GM18507 (cell line): ENCODE measurements at regions not wholly inside any gene's neighbourhood (a gene's known extent, or its start where the extent isn't known, plus 50 kb on each side); places are given as distances from the start of the nearest gene placed in this dataset.
"Not testable (repeated sequence)": the region's sequence is repeated elsewhere in the genome, so short reads cannot be mapped to it uniquely, and the experiment has no call there.

Experiments used
- DNase-seq: peaks from one replicate; pipeline ENCODE4 v3.0.0; 2011; ENCODE audit warnings: low read depth; ENCODE audit not compliant: insufficient read length; ENCODE audit errors: extremely low spot score
- FAIRE-seq: peaks from 2 replicates; lab custom pipeline; 2011; peaks lifted over from hg19 to GRCh38; lab: Jason Lieb, UNC

GRCh38 chr5:10880934-10881333 is 119.9 kb upstream of the DAP start:
- no peak for FAIRE-seq

GRCh38 chr5:10876996-10877395 is 116.0 kb upstream of the DAP start:
- not testable (repeated sequence) for DNase-seq, FAIRE-seq

More at GRCh38 chr5:10880934-10881333, 119.9 kb upstream of the DAP start:
- no peak for DNase-seq

- DNase-seq (no peak), FAIRE-seq (no peak)
Measured at GRCh38 chr5:10876006-10876744, 115.1 kb upstream of the DAP start.

GRCh38 chr5:10875201-10875768 is 114.3 kb upstream of the DAP start:
- FAIRE-seq (no peak), DNase-seq (no peak)

GRCh38 chr5:10874541-10874940 is 113.5 kb upstream of the DAP start:
- DNase-seq (no peak), FAIRE-seq (no peak)

- DNase-seq (no peak), FAIRE-seq (no peak)
Measured at GRCh38 chr5:10870791-10871190, 109.8 kb upstream of the DAP start.

GRCh38 chr5:10868956-10869355 is 107.9 kb upstream of the DAP start:
- no peak for FAIRE-seq

GRCh38 chr5:10867389-10868303 is 106.6 kb upstream of the DAP start:
- no peak for FAIRE-seq
- DNase-seq, result no peak

More at GRCh38 chr5:10868956-10869355, 107.9 kb upstream of the DAP start:
- DNase-seq, result no peak

- FAIRE-seq, result no peak
- no peak for DNase-seq
Measured at GRCh38 chr5:10866913-10867312, 105.9 kb upstream of the DAP start.

- FAIRE-seq (peak; percentile 69), DNase-seq (peak; percentile 51)
Measured at GRCh38 chr5:10863763-10864383, 102.8 kb upstream of the DAP start.

GRCh38 chr5:10862085-10862484 is 101.1 kb upstream of the DAP start:
- FAIRE-seq (no peak), DNase-seq (no peak)

GRCh38 chr5:10861423-10861790 is 100.4 kb upstream of the DAP start:
- FAIRE-seq, result no peak
- no peak for DNase-seq

GRCh38 chr5:10860645-10861422 is 99.8 kb upstream of the DAP start:
- FAIRE-seq (no peak), DNase-seq (no peak)

- DNase-seq (no peak), FAIRE-seq (no peak)
Measured at GRCh38 chr5:10860196-10860543, 99.1 kb upstream of the DAP start.

- no peak for DNase-seq
- FAIRE-seq, result no peak
Measured at GRCh38 chr5:10859393-10860195, 98.6 kb upstream of the DAP start.

GRCh38 chr5:10858945-10859344 is 97.9 kb upstream of the DAP start:
- FAIRE-seq, result no peak
- no peak for DNase-seq

GRCh38 chr5:10858307-10858706 is 97.3 kb upstream of the DAP start:
- FAIRE-seq (no peak), DNase-seq (no peak)

GRCh38 chr5:10857338-10857733 is 96.3 kb upstream of the DAP start:
- FAIRE-seq (no peak), DNase-seq (no peak)
